ENCODE measurements at regions not wholly inside any gene's neighbourhood (a gene's known extent, or its start where the extent isn't known, plus 50 kb on each side); places are given as distances from the start of the nearest gene placed in this dataset.

- Histone ChIP-seq H3K4me3 (replicated peaks in 1 of 3; ENCODE audit: insufficient read depth in 1 of 3, low read depth in 1 of 3, low read length in 3 of 3) (no peak overlapping the region), H2AFZ (ENCODE audit: low read depth, low read length) (no peak overlapping the region), H3K79me2 (ENCODE audit: control insufficient read depth, insufficient read depth, low read length) (no peaks in the 10 kb centered on the region), H3K4me1 (ENCODE audit: control insufficient read depth, extremely low read depth, insufficient read depth, low read length) (no peaks in the 10 kb centered on the region), H3K36me3 (ENCODE audit: control insufficient read depth in 2 of 2, extremely low read depth in 1 of 2, insufficient read depth in 2 of 2, low read length in 2 of 2) (no peaks in the 10 kb centered on the region), H3K27me3 (ENCODE audit: control insufficient read depth in 2 of 2, insufficient read depth in 2 of 2, low read length in 2 of 2) (peaks cover 7 to 33% of the 10 kb centered on the region in 2 experiments), H3K9me3 (replicated peaks; ENCODE audit: control insufficient read depth, insufficient read depth, low read length) (no peaks in the 10 kb centered on the region), H4K20me1 (replicated peaks; ENCODE audit: control insufficient read depth, extremely low read depth, insufficient read depth, low read length) (no peaks in the 10 kb centered on the region), H3K9me1 (replicated peaks; ENCODE audit: control insufficient read depth, extremely low read depth, insufficient read depth, low read length) (no peaks in the 10 kb centered on the region), H3K4me2 (ENCODE audit: insufficient read depth, low read length) (no peak overlapping the region), H3K27ac (ENCODE audit: insufficient read depth, low read depth, low read length) (no peak overlapping the region), H3K9ac (replicated peaks; ENCODE audit: extremely low read depth, insufficient read depth, low read length) (no peak overlapping the region)
- intact Hi-C loops (cut with micrococcal nuclease) (no loop called here), dilution Hi-C loops (cut with MboI; ENCODE audit: extremely low pct_ligation_motif_present, low sequenced_read_pairs) (no loop called here)
- CTCF ChIA-PET, result interaction anchor here (1.0 kb wide), 1 partner anchor 1219 kb away, joined by 4 read pairs; no protein-coding TSS in a partner anchor
- POLR2A ChIA-PET, result no interaction called here
- BruUV-seq (replicated peaks), result no TSS peak
- TF ChIP-seq MYC (IDR thresholded peaks at IDR 0.05; ENCODE audit: low read depth, low read length) (no peak), JUN (IDR thresholded peaks at IDR 0.05; ENCODE audit: borderline replicate concordance, insufficient read depth, insufficient read length, low read depth) (no peak), MAX (IDR thresholded peaks at IDR 0.05; ENCODE audit: insufficient read depth, insufficient read length) (no peak), POLR2AphosphoS5 (IDR thresholded peaks at IDR 0.05; ENCODE audit: insufficient read depth, low read depth, low read length) (no peak), FOS (IDR thresholded peaks at IDR 0.05; ENCODE audit: borderline replicate concordance, insufficient read depth, low read length) (no peak), GATA2 (IDR thresholded peaks at IDR 0.05; ENCODE audit: insufficient read depth, insufficient read length, low read depth, low read length) (peak; percentile 53)
- TF ChIP-seq, protein P1, sequence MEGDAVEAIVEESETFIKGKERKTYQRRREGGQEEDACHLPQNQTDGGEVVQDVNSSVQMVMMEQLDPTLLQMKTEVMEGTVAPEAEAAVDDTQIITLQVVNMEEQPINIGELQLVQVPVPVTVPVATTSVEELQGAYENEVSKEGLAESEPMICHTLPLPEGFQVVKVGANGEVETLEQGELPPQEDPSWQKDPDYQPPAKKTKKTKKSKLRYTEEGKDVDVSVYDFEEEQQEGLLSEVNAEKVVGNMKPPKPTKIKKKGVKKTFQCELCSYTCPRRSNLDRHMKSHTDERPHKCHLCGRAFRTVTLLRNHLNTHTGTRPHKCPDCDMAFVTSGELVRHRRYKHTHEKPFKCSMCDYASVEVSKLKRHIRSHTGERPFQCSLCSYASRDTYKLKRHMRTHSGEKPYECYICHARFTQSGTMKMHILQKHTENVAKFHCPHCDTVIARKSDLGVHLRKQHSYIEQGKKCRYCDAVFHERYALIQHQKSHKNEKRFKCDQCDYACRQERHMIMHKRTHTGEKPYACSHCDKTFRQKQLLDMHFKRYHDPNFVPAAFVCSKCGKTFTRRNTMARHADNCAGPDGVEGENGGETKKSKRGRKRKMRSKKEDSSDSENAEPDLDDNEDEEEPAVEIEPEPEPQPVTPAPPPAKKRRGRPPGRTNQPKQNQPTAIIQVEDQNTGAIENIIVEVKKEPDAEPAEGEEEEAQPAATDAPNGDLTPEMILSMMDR (IDR thresholded peaks at IDR 0.05; ENCODE audit: extremely low read depth in 1 of 2, insufficient read depth in 1 of 2, low read depth in 1 of 2, low read length in 2 of 2), result no peak
- no peak for FAIRE-seq
- DNase-seq (ENCODE audit: low read depth, low spot score), result peak; percentile 20
These were observed 76.8 kb upstream of the PRKG1 start for GRCh38 chr10:50997461-50997860.

All from endothelial cell of umbilical vein (primary cell).